ENCODE measurements at regions not wholly inside any gene's neighbourhood (a gene's known extent, or its start where the extent isn't known, plus 50 kb on each side); places are given as distances from the start of the nearest gene placed in this dataset.
"Not testable (repeated sequence)": the region's sequence is repeated elsewhere in the genome, so short reads cannot be mapped to it uniquely, and the experiment has no call there.

GRCh38 chr14:29351996-29352705 lies 575.5 kb downstream of the PRKD1 start:
- no peak for DNase-seq (ENCODE audit: low read depth in 3 of 3, low spot score in 2 of 3)

GRCh38 chr14:29352706-29353080 lies 575.0 kb downstream of the PRKD1 start:
- no peak for DNase-seq (ENCODE audit: low read depth in 3 of 3, low spot score in 2 of 3)

GRCh38 chr14:29353513-29353912 lies 574.1 kb downstream of the PRKD1 start:
- DNase-seq (ENCODE audit: low read depth in 3 of 3, low spot score in 2 of 3) = no peak

- peak in 1 of 3 donors; percentile 1 for DNase-seq (ENCODE audit: low read depth in 3 of 3, low spot score in 2 of 3)
These were observed 573.2 kb downstream of the PRKD1 start for GRCh38 chr14:29354486-29354885.

GRCh38 chr14:29355331-29355730 lies 572.3 kb downstream of the PRKD1 start:
- no peak for DNase-seq (ENCODE audit: low read depth in 3 of 3, low spot score in 2 of 3)

- no peak for DNase-seq (ENCODE audit: low read depth in 3 of 3, low spot score in 2 of 3)
These were observed 571.8 kb downstream of the PRKD1 start for GRCh38 chr14:29355846-29356245.

- DNase-seq (ENCODE audit: low read depth in 3 of 3, low spot score in 2 of 3) = no peak
These were observed 567.0 kb downstream of the PRKD1 start for GRCh38 chr14:29360656-29361055.

GRCh38 chr14:29370024-29370423 lies 557.6 kb downstream of the PRKD1 start:
- no peak for DNase-seq (ENCODE audit: low read depth in 3 of 3, low spot score in 2 of 3)

GRCh38 chr14:29376237-29376636 lies 551.4 kb downstream of the PRKD1 start:
- no peak for DNase-seq (ENCODE audit: low read depth in 3 of 3, low spot score in 2 of 3)

GRCh38 chr14:29380826-29381225 lies 546.8 kb downstream of the PRKD1 start:
- DNase-seq (ENCODE audit: low read depth in 3 of 3, low spot score in 2 of 3) = no peak

GRCh38 chr14:29388571-29388970 lies 539.1 kb downstream of the PRKD1 start:
- no peak for DNase-seq (ENCODE audit: low read depth in 3 of 3, low spot score in 2 of 3)

GRCh38 chr14:29390081-29390832 lies 537.4 kb downstream of the PRKD1 start:
- no peak for DNase-seq (ENCODE audit: low read depth in 3 of 3, low spot score in 2 of 3)

- no peak for DNase-seq (ENCODE audit: low read depth in 3 of 3, low spot score in 2 of 3)
These were observed 536.4 kb downstream of the PRKD1 start for GRCh38 chr14:29391231-29391630.

GRCh38 chr14:29391801-29392200 lies 535.8 kb downstream of the PRKD1 start:
- no peak for DNase-seq (ENCODE audit: low read depth in 3 of 3, low spot score in 2 of 3)

- DNase-seq (ENCODE audit: low read depth in 3 of 3, low spot score in 2 of 3) = no peak
These were observed 535.4 kb downstream of the PRKD1 start for GRCh38 chr14:29392287-29392686.

- no peak for DNase-seq (ENCODE audit: low read depth in 3 of 3, low spot score in 2 of 3)
These were observed 524.6 kb downstream of the PRKD1 start for GRCh38 chr14:29403091-29403490.

GRCh38 chr14:29410581-29410980 lies 517.1 kb downstream of the PRKD1 start:
- no peak for DNase-seq (ENCODE audit: low read depth in 3 of 3, low spot score in 2 of 3)

GRCh38 chr14:29414931-29415330 lies 512.7 kb downstream of the PRKD1 start:
- DNase-seq (ENCODE audit: low read depth in 3 of 3, low spot score in 2 of 3) = not testable (repeated sequence)

GRCh38 chr14:29419736-29420135 lies 507.9 kb downstream of the PRKD1 start:
- DNase-seq (ENCODE audit: low read depth in 3 of 3, low spot score in 2 of 3) = no peak

- DNase-seq (ENCODE audit: low read depth in 3 of 3, low spot score in 2 of 3) = no peak
These were observed 506.4 kb downstream of the PRKD1 start for GRCh38 chr14:29421156-29421728.

GRCh38 chr14:29425705-29426482 lies 501.8 kb downstream of the PRKD1 start:
- no peak for DNase-seq (ENCODE audit: low read depth in 3 of 3, low spot score in 2 of 3)
